ENCODE measurements at regions not wholly inside any gene's neighbourhood (a gene's known extent, or its start where the extent isn't known, plus 50 kb on each side); places are given as distances from the start of the nearest gene placed in this dataset.
A peak's percentile ranks its signal among the peaks of the same experiment; 100 is the strongest.

- DNase-seq (ENCODE audit: low read depth, low spot score): no peak
- H3K4me3 ChIP-seq (ENCODE audit: insufficient read length, low read depth): no peak overlapping the region
- H3K9ac ChIP-seq (ENCODE audit: insufficient read length, low read depth): no peak overlapping the region
- H3K9me3 ChIP-seq (ENCODE audit: insufficient read depth, low read length): no peaks in the 10 kb centered on the region; the same call in 1 of the 2 replicates
- no peak for TF ChIP-seq YY1 (IDR thresholded peaks at IDR 0.05; ENCODE audit: insufficient read depth, insufficient read length)
- TF ChIP-seq SUZ12 (IDR thresholded peaks at IDR 0.05; ENCODE audit: extremely low read depth, insufficient read depth, insufficient read length): no peak
- no peaks in the 10 kb centered on the region for H3K4me1 ChIP-seq (ENCODE audit: insufficient read depth, insufficient read length)
- H3K27me3 ChIP-seq (ENCODE audit: insufficient read depth, insufficient read length): no peaks in the 10 kb centered on the region
- no peaks in the 10 kb centered on the region for H3K36me3 ChIP-seq (ENCODE audit: insufficient read depth, insufficient read length, low read length)
These were observed 361.0 kb upstream of the SEMA6A start for GRCh38 chr5:116935561-116936162.

GRCh38 chr5:116930616-116931015, 356.0 kb upstream of the SEMA6A start:
- Histone ChIP-seq H3K27me3 (ENCODE audit: insufficient read depth, insufficient read length) (no peaks in the 10 kb centered on the region), H3K4me3 (ENCODE audit: insufficient read length, low read depth) (no peak overlapping the region), H3K9ac (ENCODE audit: insufficient read length, low read depth) (no peak overlapping the region), H3K4me1 (ENCODE audit: insufficient read depth, insufficient read length) (no peaks in the 10 kb centered on the region), H3K9me3 (ENCODE audit: insufficient read depth, low read length) (no peaks in the 10 kb centered on the region; the same call in 1 of the 2 replicates), H3K36me3 (ENCODE audit: insufficient read depth, insufficient read length, low read length) (no peaks in the 10 kb centered on the region)
- TF ChIP-seq ZNF274 (IDR thresholded peaks at IDR 0.05; ENCODE audit: low read depth, low read length): no peak
- TF ChIP-seq YY1 (IDR thresholded peaks at IDR 0.05; ENCODE audit: insufficient read depth, insufficient read length): no peak
- TF ChIP-seq SUZ12 (IDR thresholded peaks at IDR 0.05; ENCODE audit: extremely low read depth, insufficient read depth, insufficient read length): no peak
- no peak for DNase-seq (ENCODE audit: low read depth, low spot score)

GRCh38 chr5:116923344-116923743, 348.7 kb upstream of the SEMA6A start:
- peak; percentile 42 for DNase-seq (ENCODE audit: low read depth, low spot score)
- H3K36me3 ChIP-seq (ENCODE audit: insufficient read depth, insufficient read length, low read length): no peaks in the 10 kb centered on the region
- H3K27me3 ChIP-seq (ENCODE audit: insufficient read depth, insufficient read length): no peaks in the 10 kb centered on the region
- no peaks in the 10 kb centered on the region for H3K9me3 ChIP-seq (ENCODE audit: insufficient read depth, low read length)
- H3K4me3 ChIP-seq (ENCODE audit: insufficient read length, low read depth): no peak overlapping the region
- H3K9ac ChIP-seq (ENCODE audit: insufficient read length, low read depth): no peak overlapping the region
- no peaks in the 10 kb centered on the region for H3K4me1 ChIP-seq (ENCODE audit: insufficient read depth, insufficient read length)
- no peak for TF ChIP-seq YY1 (IDR thresholded peaks at IDR 0.05; ENCODE audit: insufficient read depth, insufficient read length)
- no peak for TF ChIP-seq ZNF274 (IDR thresholded peaks at IDR 0.05; ENCODE audit: low read depth, low read length)
- no peak for TF ChIP-seq SUZ12 (IDR thresholded peaks at IDR 0.05; ENCODE audit: extremely low read depth, insufficient read depth, insufficient read length)

- Histone ChIP-seq H3K36me3 (ENCODE audit: insufficient read depth, insufficient read length, low read length) (no peaks in the 10 kb centered on the region), H3K4me3 (ENCODE audit: insufficient read length, low read depth) (no peak overlapping the region), H3K9ac (ENCODE audit: insufficient read length, low read depth) (no peak overlapping the region), H3K4me1 (ENCODE audit: insufficient read depth, insufficient read length) (no peaks in the 10 kb centered on the region), H3K27me3 (ENCODE audit: insufficient read depth, insufficient read length) (no peaks in the 10 kb centered on the region), H3K9me3 (ENCODE audit: insufficient read depth, low read length) (no peaks in the 10 kb centered on the region)
- no peak for DNase-seq (ENCODE audit: low read depth, low spot score)
- TF ChIP-seq SUZ12 (IDR thresholded peaks at IDR 0.05; ENCODE audit: extremely low read depth, insufficient read depth, insufficient read length) (no peak), YY1 (IDR thresholded peaks at IDR 0.05; ENCODE audit: insufficient read depth, insufficient read length) (no peak), ZNF274 (IDR thresholded peaks at IDR 0.05; ENCODE audit: low read depth, low read length) (no peak)
These were observed 347.9 kb upstream of the SEMA6A start for GRCh38 chr5:116922532-116922931.

GRCh38 chr5:116914869-116915504, 340.4 kb upstream of the SEMA6A start:
- TF ChIP-seq YY1 (IDR thresholded peaks at IDR 0.05; ENCODE audit: insufficient read depth, insufficient read length): no peak
- TF ChIP-seq SUZ12 (IDR thresholded peaks at IDR 0.05; ENCODE audit: extremely low read depth, insufficient read depth, insufficient read length): no peak
- TF ChIP-seq ZNF274 (IDR thresholded peaks at IDR 0.05; ENCODE audit: low read depth, low read length): no peak
- Histone ChIP-seq H3K4me3 (ENCODE audit: insufficient read length, low read depth) (no peak overlapping the region), H3K27me3 (ENCODE audit: insufficient read depth, insufficient read length) (no peaks in the 10 kb centered on the region), H3K9ac (ENCODE audit: insufficient read length, low read depth) (no peak overlapping the region), H3K4me1 (ENCODE audit: insufficient read depth, insufficient read length) (no peaks in the 10 kb centered on the region), H3K9me3 (ENCODE audit: insufficient read depth, low read length) (no peaks in the 10 kb centered on the region), H3K36me3 (ENCODE audit: insufficient read depth, insufficient read length, low read length) (no peaks in the 10 kb centered on the region)
- no peak for DNase-seq (ENCODE audit: low read depth, low spot score)

- H3K9ac ChIP-seq (ENCODE audit: insufficient read length, low read depth): no peak overlapping the region
- H3K36me3 ChIP-seq (ENCODE audit: insufficient read depth, insufficient read length, low read length): no peaks in the 10 kb centered on the region
- no peaks in the 10 kb centered on the region for H3K27me3 ChIP-seq (ENCODE audit: insufficient read depth, insufficient read length)
- no peaks in the 10 kb centered on the region for H3K4me1 ChIP-seq (ENCODE audit: insufficient read depth, insufficient read length)
- DNase-seq (ENCODE audit: low read depth, low spot score): no peak
- H3K4me3 ChIP-seq (ENCODE audit: insufficient read length, low read depth): no peak overlapping the region
- no peaks in the 10 kb centered on the region for H3K9me3 ChIP-seq (ENCODE audit: insufficient read depth, low read length)
- TF ChIP-seq YY1 (IDR thresholded peaks at IDR 0.05; ENCODE audit: insufficient read depth, insufficient read length) (no peak), SUZ12 (IDR thresholded peaks at IDR 0.05; ENCODE audit: extremely low read depth, insufficient read depth, insufficient read length) (no peak), ZNF274 (IDR thresholded peaks at IDR 0.05; ENCODE audit: low read depth, low read length) (no peak)
These were observed 337.6 kb upstream of the SEMA6A start for GRCh38 chr5:116912221-116912620.

- no peak for DNase-seq (ENCODE audit: low read depth, low spot score)
- TF ChIP-seq ZNF274 (IDR thresholded peaks at IDR 0.05; ENCODE audit: low read depth, low read length) (no peak), SUZ12 (IDR thresholded peaks at IDR 0.05; ENCODE audit: extremely low read depth, insufficient read depth, insufficient read length) (no peak), YY1 (IDR thresholded peaks at IDR 0.05; ENCODE audit: insufficient read depth, insufficient read length) (no peak)
- no peaks in the 10 kb centered on the region for H3K27me3 ChIP-seq (ENCODE audit: insufficient read depth, insufficient read length)
- H3K9me3 ChIP-seq (ENCODE audit: insufficient read depth, low read length): no peaks in the 10 kb centered on the region
- H3K4me3 ChIP-seq (ENCODE audit: insufficient read length, low read depth): no peak overlapping the region
- H3K36me3 ChIP-seq (ENCODE audit: insufficient read depth, insufficient read length, low read length): no peaks in the 10 kb centered on the region
- H3K4me1 ChIP-seq (ENCODE audit: insufficient read depth, insufficient read length): no peaks in the 10 kb centered on the region
- no peak overlapping the region for H3K9ac ChIP-seq (ENCODE audit: insufficient read length, low read depth)
These were observed 336.5 kb upstream of the SEMA6A start for GRCh38 chr5:116911074-116911473.

All from NT2/D1 (cell line).